GF-D8 (cell line): ENCODE measurements at regions not wholly inside any gene's neighbourhood (a gene's known extent, or its start where the extent isn't known, plus 50 kb on each side); places are given as distances from the start of the nearest gene placed in this dataset.
"Not testable (repeated sequence)": the region's sequence is repeated elsewhere in the genome, so short reads cannot be mapped to it uniquely, and the experiment has no call there.

Experiments
- DNase-seq: peaks from one replicate; lab custom pipeline; 2025; lab: John Stamatoyannopoulos, UW

GRCh38 chr17:71437166-71437565 lies 683.7 kb upstream of the SOX9 start:
- DNase-seq = no peak

- no peak for DNase-seq
These were observed 682.1 kb upstream of the SOX9 start for GRCh38 chr17:71438631-71439146.

- DNase-seq = no peak
These were observed 680.3 kb upstream of the SOX9 start for GRCh38 chr17:71440513-71440912.

- DNase-seq = no peak
These were observed 679.7 kb upstream of the SOX9 start for GRCh38 chr17:71441098-71441497.

GRCh38 chr17:71444078-71444477 lies 676.7 kb upstream of the SOX9 start:
- no peak for DNase-seq

GRCh38 chr17:71446645-71447437 lies 674.0 kb upstream of the SOX9 start:
- DNase-seq = no peak

- DNase-seq = no peak
These were observed 673.2 kb upstream of the SOX9 start for GRCh38 chr17:71447644-71448043.

- not testable (repeated sequence) for DNase-seq
These were observed 670.2 kb upstream of the SOX9 start for GRCh38 chr17:71450657-71451056.

GRCh38 chr17:71453876-71454422 lies 666.9 kb upstream of the SOX9 start:
- no peak for DNase-seq

GRCh38 chr17:71455219-71455618 lies 665.6 kb upstream of the SOX9 start:
- no peak for DNase-seq

GRCh38 chr17:71458322-71458721 lies 662.5 kb upstream of the SOX9 start:
- no peak for DNase-seq

- DNase-seq = no peak
These were observed 659.9 kb upstream of the SOX9 start for GRCh38 chr17:71460943-71461342.

GRCh38 chr17:71461498-71462169 lies 659.2 kb upstream of the SOX9 start:
- DNase-seq = no peak

- no peak for DNase-seq
These were observed 656.6 kb upstream of the SOX9 start for GRCh38 chr17:71464241-71464640.

- DNase-seq = no peak
These were observed 656.1 kb upstream of the SOX9 start for GRCh38 chr17:71464751-71465150.

GRCh38 chr17:71467719-71468118 lies 653.1 kb upstream of the SOX9 start:
- no peak for DNase-seq

- no peak for DNase-seq
These were observed 650.8 kb upstream of the SOX9 start for GRCh38 chr17:71470062-71470461.

GRCh38 chr17:71472809-71473789 lies 647.7 kb upstream of the SOX9 start:
- peak; percentile 8 for DNase-seq

- DNase-seq = no peak
These were observed 643.5 kb upstream of the SOX9 start for GRCh38 chr17:71477356-71477755.

- no peak for DNase-seq
These were observed 640.7 kb upstream of the SOX9 start for GRCh38 chr17:71480099-71480498.

- DNase-seq = no peak
These were observed 638.2 kb upstream of the SOX9 start for GRCh38 chr17:71482625-71483024.

- DNase-seq = no peak
These were observed 636.3 kb upstream of the SOX9 start for GRCh38 chr17:71484546-71484945.
